ENCODE measurements at regions not wholly inside any gene's neighbourhood (a gene's known extent, or its start where the extent isn't known, plus 50 kb on each side); places are given as distances from the start of the nearest gene placed in this dataset.
"Not testable (repeated sequence)": the region's sequence is repeated elsewhere in the genome, so short reads cannot be mapped to it uniquely, and the experiment has no call there.

DNA sequence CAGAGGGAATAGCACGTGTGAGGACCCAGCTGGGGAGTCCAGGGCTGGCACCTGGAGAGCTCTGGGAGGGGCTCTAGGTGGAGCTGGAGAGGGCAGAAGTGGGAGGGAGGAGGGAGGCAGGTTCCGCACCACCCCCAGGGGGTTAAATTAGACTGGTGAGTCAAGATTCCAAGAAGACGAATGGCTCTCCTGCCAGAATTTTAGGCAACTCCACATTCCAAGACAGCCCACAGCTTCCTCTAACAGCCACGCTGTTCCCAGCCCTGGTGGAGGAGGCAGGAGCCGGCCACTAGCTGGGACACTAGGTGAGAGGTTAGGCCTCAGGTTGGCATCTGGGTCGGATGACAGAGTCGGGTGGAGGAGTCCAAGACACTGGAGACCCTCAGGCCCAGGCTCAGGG lies 60.2 kb downstream of the TFAP2C start:
- in situ Hi-C loops (cut with HindIII; ENCODE audit: low pct_unique_long_range_greater_than_20kb, low sequenced_read_pairs), result no loop called here
- TF ChIP-seq JUND (IDR thresholded peaks at IDR 0.05; ENCODE audit: low read depth), result no peak
- DNase-seq (ENCODE audit: low read depth in 1 of 2, low spot score in 1 of 2), result peak; percentile 78 to 97

DNA sequence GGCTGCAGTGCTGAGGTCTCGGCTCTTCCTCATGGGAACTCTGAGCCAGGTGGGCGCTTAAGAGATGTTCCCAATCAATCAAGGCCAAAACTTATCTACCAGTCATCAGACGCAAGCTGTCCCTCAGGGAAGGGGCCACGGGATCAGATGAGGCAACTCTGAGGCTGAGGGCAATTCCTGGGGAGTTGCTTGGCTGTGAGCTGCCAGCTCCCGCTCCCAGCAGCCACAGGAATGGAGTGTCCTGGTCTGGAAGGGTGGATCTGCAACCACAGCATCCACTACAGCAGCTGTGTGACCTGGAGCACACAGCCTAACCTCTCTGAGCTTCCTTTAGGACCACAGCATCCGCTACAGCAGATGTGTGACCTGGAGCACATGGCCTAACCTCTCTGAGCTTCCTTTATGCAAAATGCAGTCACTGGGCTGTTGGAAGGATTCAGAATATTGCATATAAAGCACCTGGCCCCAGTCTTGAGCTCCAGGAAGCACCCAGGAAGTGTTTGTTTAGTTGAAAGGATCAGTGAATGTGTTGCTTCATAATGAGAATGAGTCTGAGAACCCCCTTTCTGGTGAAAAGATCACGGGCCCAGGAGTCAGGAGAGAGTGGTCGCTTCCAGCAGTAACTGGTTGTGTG lies 60.9 kb downstream of the TFAP2C start:
- peak in 1 of 2 experiments; percentile 70 for DNase-seq (ENCODE audit: low read depth in 1 of 2, low spot score in 1 of 2)
- in situ Hi-C loops (cut with HindIII; ENCODE audit: low pct_unique_long_range_greater_than_20kb, low sequenced_read_pairs), result no loop called here
- no peak for TF ChIP-seq JUND (IDR thresholded peaks at IDR 0.05; ENCODE audit: low read depth)

DNA sequence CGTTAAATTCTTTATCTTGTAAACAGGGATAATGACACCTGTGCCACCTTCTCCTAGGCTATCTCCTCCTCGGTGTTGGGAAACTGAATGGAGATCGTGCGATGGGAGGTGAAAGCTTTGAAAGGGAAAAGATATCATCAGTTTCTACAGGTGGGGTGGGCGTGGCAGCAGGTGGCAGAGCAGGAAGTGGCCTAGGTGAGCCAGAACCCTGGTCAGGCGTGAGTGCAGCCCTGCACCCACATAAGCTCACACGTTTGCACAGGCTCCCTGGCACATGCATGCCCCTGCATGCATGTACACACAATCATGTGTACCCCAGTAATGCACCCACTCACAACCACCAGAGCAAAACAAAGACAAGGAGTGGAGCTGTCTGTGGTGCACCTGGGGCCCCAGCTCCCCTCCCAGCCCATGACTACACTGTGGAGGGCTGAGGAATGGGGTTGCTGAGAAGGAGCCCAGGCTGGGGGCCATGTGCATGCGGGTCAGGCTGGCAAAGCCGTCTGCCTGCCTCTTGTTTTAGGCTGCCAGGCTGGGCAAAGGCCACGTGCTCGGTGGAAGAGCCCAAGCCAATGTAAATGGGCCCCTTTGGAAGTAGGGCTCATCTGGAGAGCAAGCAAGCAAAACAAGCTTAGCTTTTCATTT lies 61.5 kb downstream of the TFAP2C start:
- no peak for TF ChIP-seq JUND (IDR thresholded peaks at IDR 0.05; ENCODE audit: low read depth)
- in situ Hi-C loops (cut with HindIII; ENCODE audit: low pct_unique_long_range_greater_than_20kb, low sequenced_read_pairs), result no loop called here
- DNase-seq (ENCODE audit: low read depth in 1 of 2, low spot score in 1 of 2), result peak; percentile 59 to 86

DNA sequence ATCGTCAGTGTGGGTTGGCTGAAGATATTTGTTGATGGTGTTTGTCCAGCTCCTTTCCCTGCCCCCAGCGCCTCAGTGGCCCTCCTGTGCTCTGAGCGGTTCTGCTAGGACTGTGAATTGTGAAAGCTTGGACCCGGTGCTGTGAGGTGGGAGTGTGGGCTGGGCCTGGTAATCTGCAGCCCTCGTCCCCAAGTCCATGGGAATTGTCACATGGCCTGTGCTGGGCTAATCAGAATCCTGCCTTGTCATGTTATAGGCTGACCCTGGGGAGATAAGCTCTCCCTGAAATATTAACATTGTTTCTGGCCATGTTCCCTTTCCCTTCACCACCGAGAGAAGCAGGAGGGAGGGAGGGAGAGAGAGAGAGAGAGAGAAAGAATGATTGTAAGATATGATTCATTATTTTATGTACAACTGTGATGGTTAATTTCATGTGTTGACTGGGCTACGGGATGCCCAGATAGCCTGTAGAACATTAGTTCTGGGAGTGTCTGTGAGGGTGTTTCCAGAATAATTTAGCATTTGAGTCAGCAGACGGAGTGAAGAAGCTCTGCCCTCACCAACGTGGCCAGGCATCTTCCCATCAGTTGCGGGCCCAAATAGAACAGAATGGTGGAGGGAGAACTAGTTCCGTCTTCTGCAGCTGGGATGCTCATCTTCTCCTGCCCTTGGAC lies 62.4 kb downstream of the TFAP2C start:
- in situ Hi-C loops (cut with HindIII; ENCODE audit: low pct_unique_long_range_greater_than_20kb, low sequenced_read_pairs), result no loop called here
- no peak for DNase-seq (ENCODE audit: low read depth in 1 of 2, low spot score in 1 of 2)
- TF ChIP-seq JUND (IDR thresholded peaks at IDR 0.05; ENCODE audit: low read depth), result no peak

DNA sequence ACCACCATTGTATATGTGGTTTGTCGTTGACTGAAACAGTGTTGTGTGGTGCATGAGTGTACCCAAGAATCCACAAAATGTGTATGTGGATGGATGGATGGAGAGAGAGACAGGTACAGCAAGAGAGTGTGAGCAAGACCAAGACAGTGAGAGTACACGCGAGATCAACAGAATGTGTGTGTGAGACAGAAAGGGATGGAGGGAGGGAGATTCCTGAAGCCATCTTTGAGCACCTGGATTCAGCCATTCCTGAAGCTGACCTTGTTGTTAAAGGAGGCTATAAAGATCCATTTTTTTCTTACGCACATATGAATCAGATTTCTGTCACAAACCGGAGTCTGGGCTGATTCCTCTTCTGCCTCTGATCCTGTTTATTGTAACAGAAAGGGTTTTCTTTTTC lies 64.1 kb downstream of the TFAP2C start:
- no peak for TF ChIP-seq JUND (IDR thresholded peaks at IDR 0.05; ENCODE audit: low read depth)
- in situ Hi-C loops (cut with HindIII; ENCODE audit: low pct_unique_long_range_greater_than_20kb, low sequenced_read_pairs), result no loop called here
- no peak for DNase-seq (ENCODE audit: low read depth in 1 of 2, low spot score in 1 of 2)

DNA sequence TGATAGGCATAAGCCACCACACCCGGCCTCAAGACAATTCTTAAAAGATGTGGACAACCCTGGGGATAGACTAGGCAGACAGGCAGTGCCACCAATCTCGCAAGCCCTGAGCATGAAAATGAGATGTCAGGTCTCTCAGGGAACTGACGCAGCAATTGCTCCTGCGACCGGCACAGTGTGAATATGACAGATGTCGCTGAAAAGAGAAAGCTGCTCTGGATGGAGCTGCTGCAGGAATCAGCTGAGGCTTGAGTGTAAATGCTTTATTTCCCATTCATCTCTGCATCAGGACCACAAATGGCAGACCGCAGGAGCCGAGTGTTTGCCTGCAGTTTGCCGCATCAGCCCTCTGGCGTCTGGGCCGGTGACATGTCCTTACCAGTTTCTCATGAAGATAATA lies 68.4 kb downstream of the TFAP2C start:
- DNase-seq (ENCODE audit: low read depth in 1 of 2, low spot score in 1 of 2), result no peak
- in situ Hi-C loops (cut with HindIII; ENCODE audit: low pct_unique_long_range_greater_than_20kb, low sequenced_read_pairs), result no loop called here
- TF ChIP-seq JUND (IDR thresholded peaks at IDR 0.05; ENCODE audit: low read depth), result no peak

DNA sequence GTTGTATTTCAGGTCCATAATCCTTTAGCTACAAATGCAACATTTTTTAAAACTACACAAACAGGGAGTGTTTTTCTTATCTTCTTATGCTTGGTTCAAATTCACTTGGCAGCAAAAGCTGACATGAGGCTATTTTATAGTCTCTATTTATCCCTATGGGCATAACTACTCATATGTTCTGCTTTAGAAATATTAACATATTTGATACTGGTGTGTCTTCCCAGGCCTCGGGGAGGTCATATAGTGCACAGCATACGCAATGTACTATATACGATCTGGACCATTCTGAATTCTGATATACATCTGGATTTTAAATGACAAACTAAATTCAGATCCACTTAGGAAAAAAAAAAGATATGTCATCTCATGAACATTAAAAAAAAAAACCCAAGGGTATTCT lies 69.2 kb downstream of the TFAP2C start:
- no peak for DNase-seq (ENCODE audit: low read depth in 1 of 2, low spot score in 1 of 2)
- in situ Hi-C loops (cut with HindIII; ENCODE audit: low pct_unique_long_range_greater_than_20kb, low sequenced_read_pairs), result no loop called here
- TF ChIP-seq JUND (IDR thresholded peaks at IDR 0.05; ENCODE audit: low read depth), result no peak

DNA sequence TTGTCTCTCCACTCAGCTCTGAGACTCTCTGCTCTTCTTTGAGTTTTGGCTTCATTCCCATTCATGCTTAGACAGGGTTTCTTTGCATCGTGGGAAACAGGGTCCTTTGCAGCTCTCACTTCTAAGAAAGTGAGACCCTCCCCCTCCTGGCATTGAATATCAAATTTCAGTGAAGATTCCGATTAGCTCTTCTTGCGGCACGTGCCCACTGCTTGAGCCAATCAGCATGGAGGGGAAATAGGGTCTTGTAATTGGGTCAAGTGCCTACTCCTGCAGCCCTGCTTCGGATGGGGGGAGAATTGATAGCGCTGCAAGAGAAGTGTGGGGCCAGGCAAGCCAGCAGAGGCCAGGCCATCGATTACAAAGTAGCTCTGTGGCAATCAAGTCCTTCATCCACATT lies 69.6 kb downstream of the TFAP2C start:
- in situ Hi-C loops (cut with HindIII; ENCODE audit: low pct_unique_long_range_greater_than_20kb, low sequenced_read_pairs), result no loop called here
- no peak for TF ChIP-seq JUND (IDR thresholded peaks at IDR 0.05; ENCODE audit: low read depth)
- DNase-seq (ENCODE audit: low read depth in 1 of 2, low spot score in 1 of 2), result no peak

DNA sequence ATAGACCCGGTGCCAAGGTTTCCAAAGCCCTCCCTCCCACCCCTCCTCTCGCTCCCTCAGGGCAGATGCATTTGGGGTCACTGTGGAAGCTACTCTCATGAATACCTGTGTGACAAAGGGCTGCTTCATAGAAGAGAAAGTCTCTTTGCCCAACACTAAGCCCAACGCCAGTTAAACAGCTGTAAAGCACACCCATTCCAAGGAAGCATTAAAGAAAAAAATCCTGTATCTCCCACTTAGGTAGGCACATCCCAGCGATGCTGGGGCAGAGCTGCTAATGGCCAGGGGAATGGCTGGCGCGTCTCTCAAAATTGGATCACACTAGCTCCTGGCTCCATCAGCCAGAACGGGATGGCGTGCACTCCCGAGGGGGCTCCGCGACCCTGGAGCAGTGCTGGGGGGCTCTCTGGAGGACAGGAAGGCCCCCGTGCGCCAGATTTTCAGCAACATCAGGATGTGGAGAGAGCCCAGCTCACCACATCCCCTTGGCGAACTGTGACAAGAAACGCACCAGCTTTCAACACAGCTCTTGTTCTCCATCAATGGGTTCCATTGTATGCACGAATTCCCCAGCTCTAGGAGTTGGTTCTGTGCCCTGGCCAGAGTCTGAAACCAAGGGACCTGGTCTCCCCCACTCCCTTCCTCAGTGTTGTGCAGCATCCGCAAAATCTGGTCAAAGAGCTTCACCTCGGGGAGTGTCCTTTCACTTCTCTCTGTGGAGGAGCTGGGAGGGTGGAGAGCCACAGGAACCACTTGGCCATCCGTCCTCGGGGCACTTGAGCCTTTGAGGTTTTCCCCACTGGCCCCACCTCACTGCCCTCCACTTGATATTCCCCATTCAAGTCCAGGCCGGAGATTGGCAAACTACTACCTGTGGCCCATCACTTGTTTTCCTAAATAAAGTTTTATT lies 74.1 kb downstream of the TFAP2C start:
- no peak for TF ChIP-seq JUND (IDR thresholded peaks at IDR 0.05; ENCODE audit: low read depth)
- in situ Hi-C loops (cut with HindIII; ENCODE audit: low pct_unique_long_range_greater_than_20kb, low sequenced_read_pairs), result no loop called here
- DNase-seq (ENCODE audit: low read depth in 1 of 2, low spot score in 1 of 2), result no peak

DNA sequence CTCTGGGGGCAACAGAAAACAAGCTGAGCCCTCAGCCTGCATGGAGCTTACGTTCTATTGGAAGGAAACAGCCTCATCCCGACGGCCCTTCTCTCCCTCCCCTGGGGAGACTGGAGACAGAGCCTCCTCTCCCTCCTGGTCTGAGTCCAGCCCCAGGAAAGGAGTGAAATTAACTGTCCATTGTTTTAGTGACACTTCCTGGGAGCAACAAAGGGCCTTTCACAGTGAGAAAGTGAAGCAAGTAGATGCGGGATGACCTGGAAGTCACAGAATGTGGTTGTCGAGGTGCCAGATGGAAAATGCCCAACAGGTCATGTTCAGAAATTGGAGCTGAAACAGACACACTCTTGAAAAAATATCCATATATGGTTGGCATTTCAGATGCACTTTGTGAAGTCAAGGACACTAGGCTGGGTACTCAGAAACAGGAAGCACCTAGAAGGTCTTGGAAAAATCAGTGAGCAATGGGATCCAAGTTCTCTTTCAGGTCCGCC lies 77.8 kb downstream of the TFAP2C start:
- no peak for TF ChIP-seq JUND (IDR thresholded peaks at IDR 0.05; ENCODE audit: low read depth)
- no peak for DNase-seq (ENCODE audit: low read depth in 1 of 2, low spot score in 1 of 2)
- in situ Hi-C loops (cut with HindIII; ENCODE audit: low pct_unique_long_range_greater_than_20kb, low sequenced_read_pairs), result no loop called here

DNA sequence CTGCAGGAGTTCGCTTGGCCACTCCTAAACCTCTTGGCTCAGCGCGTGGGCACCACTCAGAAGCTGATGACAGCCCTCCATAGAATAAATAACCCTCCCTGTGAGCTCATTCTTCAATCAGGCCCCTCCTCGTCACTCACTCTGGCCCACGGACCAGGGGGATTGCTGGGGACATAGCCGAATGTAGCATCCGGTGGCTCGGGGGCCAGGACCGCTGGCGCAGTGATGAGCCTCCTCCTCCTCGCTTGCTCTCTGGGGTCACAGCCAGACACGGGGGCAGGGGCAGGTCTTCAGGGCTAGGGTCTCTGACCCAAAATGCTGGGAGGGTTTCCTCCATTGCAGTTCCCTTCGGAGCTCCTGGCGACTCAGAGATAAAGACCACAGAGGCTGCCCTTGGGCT lies 79.9 kb downstream of the TFAP2C start:
- no peak for TF ChIP-seq JUND (IDR thresholded peaks at IDR 0.05; ENCODE audit: low read depth)
- in situ Hi-C loops (cut with HindIII; ENCODE audit: low pct_unique_long_range_greater_than_20kb, low sequenced_read_pairs), result no loop called here
- no peak for DNase-seq (ENCODE audit: low read depth in 1 of 2, low spot score in 1 of 2)

DNA sequence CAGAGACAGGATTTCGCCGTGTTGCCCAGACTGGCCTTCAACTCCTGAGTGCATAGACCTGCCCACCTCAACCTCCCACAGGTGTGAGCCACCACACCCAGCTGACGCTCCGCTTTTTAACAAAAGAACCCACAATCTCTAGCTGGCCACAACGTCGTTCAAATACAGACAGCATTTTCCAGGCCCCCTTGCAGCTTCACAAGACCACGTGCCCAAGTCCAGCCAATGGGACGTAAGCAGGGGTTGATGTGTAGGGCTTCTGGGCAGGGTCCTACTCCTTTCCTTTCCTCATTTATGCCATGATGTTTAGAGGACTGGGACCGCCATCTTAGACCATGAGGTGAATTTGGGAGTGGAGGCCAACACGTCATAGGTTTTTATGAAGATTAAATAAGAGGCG lies 81.0 kb downstream of the TFAP2C start:
- DNase-seq (ENCODE audit: low read depth in 1 of 2, low spot score in 1 of 2), result no peak
- in situ Hi-C loops (cut with HindIII; ENCODE audit: low pct_unique_long_range_greater_than_20kb, low sequenced_read_pairs), result no loop called here

DNA sequence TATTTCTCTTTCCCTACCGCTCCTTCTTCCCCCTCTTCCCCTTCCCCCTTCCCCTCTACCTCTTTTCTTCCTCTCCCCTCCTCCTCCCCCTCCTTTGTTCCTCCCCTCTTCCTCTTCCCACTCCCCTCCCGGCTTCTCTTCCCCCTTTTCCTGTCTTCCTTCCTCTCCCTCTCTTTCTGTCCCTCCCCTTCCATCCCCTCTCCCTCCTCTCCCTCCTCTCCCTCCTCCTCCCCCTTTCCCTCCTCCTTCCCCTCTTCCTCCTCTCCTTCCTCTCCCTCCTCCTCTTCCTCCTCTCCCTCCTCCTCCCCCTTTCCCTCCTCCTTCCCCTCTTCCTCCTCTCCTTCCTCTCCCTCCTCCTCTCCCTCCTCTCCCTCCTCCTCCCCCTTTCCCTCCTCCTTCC lies 81.5 kb downstream of the TFAP2C start:
- DNase-seq (ENCODE audit: low read depth in 1 of 2, low spot score in 1 of 2); in situ Hi-C loops (cut with HindIII; ENCODE audit: low pct_unique_long_range_greater_than_20kb, low sequenced_read_pairs): not testable (repeated sequence)

More for the DNA sequence above, 81.0 kb downstream of the TFAP2C start:
- TF ChIP-seq JUND (IDR thresholded peaks at IDR 0.05; ENCODE audit: low read depth), result no peak
